GM18873 (cell line): ENCODE measurements at regions not wholly inside any gene's neighbourhood (a gene's known extent, or its start where the extent isn't known, plus 50 kb on each side); places are given as distances from the start of the nearest gene placed in this dataset.

Experiments
- ATAC-seq: cut with Tn5 transposase; IDR thresholded peaks from one replicate; pipeline ENCODE4 v1.9.1; 2021; ENCODE audit warnings: mild to moderate bottlenecking, moderate library complexity, moderate number of reproducible peaks; ENCODE audit not compliant: unreplicated experiment, low FRiP score

DNA sequence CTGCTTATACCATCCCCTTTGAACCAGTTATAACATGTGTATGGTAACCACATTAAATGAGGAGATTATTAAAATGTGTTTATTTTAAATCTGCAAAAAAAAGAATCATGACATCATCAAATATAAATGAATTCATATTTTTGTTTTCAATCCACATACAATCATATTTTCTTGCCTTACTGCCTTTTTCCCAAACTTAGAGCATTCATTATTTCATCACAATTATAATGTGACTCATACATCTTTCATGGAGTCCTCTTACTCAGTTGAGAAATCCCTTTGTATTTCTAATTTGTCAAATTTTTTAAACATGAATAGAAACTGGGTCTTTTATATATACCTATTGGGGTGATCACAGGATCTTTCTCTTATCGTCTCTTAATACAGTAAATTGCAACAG lies 909.6 kb downstream of the DSC3 start:
- ATAC-seq = no peak

DNA sequence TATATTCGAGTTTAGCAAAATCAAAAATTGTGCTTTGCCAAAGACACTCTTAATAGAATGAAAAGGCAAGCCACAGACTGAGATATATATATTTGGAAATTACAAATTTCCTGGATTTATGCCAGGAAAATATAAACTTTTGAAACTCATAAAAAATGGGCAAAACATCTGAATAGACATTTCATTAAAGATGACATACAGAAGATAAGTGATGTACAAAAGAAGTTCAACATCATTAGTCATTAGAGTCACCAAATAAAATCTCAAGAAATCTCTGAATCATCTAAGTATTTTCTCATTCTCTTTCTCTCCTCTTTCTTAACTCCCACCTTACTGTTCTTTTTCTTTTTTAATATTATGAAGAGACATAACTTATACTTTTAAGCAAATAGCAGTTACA lies 921.1 kb downstream of the DSC3 start:
- ATAC-seq = no peak

DNA sequence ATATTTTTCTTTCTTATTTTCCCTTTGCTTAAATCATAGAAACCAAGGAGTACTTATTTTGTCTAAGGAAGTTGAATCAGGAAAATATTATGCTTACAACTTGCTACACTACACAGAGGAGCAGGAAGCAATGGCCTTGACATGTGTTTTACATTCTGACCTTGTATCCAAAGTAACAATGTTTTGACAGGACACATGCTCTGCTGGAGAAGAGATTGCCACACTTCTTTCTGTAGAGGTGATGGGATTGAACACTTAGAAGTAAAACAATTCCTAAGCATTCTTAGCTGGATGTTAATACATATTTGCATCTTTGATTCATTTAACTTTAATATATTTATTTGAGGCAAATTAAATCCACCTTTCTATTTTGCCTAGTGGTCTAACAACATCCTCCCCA lies 929.1 kb downstream of the DSC3 start:
- no peak for ATAC-seq

GRCh38 chr18:30106356-30106755 lies 936.2 kb downstream of the DSC3 start:
- no peak for ATAC-seq

- ATAC-seq = no peak
Measured at GRCh38 chr18:30103881-30104280, 938.7 kb downstream of the DSC3 start.

- no peak for ATAC-seq
Measured at GRCh38 chr18:30096796-30097195, 945.7 kb downstream of the DSC3 start.

- no peak for ATAC-seq
Measured at GRCh38 chr18:30094556-30094955, 948.0 kb downstream of the DSC3 start.

- ATAC-seq = no peak
Measured at GRCh38 chr18:30093376-30093775, 949.2 kb downstream of the DSC3 start.

DNA sequence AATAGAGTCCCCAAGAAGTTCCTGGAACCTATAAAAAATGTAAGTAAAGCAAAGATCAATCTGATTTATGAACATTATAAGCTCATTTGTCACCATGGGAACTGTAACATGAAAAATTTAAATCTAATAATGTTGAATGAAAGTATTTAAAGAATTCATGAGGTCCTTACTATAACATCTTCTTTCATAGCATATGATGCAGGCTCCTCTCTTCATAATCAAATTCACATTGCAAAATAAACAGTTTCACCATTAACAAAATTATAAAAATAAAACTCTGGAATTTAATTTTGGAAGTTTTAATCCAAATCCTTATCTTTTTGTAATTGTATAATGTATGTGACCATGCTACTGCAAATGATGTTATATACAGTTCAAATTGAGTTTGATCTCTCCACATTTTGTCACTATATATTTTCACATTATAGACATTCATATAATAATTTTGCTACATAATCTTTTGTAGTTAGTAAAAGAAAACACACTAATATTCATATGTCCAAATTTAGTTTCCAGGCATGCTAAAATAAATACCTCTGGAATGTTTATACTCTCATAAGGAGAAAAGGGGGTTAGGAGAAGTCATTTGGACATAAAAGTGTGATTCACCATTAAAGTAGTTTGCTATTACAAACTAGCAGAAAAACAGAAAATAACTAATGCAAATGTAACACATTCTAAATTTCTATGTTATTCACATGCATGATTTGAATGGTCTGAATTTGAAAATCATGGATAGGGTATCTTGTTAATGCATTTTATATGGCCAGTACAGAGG lies 954.1 kb downstream of the DSC3 start:
- no peak for ATAC-seq

DNA sequence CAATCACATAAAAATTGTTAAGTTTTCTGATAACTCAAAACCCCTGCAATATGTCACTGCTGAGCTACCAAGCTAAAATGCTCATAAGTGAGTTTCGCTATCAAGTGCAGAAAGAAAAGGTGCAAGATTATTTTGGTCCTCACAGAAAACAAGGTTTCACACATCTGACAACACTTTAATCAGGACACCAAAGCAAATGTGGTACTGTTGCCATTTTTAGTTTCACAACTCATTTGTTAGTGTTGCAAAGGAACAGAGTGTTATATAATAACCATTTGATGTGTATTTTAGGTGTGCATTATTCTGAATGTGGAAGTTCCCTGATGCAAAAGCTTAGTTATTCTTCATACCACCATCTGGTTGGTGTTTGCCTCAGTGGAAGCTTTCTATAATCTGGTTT lies 956.2 kb downstream of the DSC3 start:
- no peak for ATAC-seq

DNA sequence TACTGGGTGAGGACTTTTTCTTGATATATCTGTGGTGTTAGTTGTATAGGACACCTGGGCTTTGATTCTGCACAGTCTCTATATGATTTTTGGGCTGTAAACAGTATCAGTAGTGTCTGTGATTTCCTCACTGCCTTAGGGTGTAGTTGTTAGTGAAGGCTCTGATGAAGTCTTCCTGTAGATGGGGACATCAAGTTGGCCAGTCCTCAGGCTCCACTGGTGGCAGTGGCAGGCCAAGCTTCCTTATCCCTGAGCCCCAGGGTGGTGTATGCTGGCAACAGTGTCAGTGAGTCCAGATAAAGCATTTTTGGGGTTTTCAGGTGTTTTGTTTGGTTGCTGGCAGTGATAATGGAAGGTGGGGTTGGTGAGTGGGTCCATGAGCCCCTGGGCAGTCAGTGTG lies 961.4 kb downstream of the DSC3 start:
- ATAC-seq = no peak

DNA sequence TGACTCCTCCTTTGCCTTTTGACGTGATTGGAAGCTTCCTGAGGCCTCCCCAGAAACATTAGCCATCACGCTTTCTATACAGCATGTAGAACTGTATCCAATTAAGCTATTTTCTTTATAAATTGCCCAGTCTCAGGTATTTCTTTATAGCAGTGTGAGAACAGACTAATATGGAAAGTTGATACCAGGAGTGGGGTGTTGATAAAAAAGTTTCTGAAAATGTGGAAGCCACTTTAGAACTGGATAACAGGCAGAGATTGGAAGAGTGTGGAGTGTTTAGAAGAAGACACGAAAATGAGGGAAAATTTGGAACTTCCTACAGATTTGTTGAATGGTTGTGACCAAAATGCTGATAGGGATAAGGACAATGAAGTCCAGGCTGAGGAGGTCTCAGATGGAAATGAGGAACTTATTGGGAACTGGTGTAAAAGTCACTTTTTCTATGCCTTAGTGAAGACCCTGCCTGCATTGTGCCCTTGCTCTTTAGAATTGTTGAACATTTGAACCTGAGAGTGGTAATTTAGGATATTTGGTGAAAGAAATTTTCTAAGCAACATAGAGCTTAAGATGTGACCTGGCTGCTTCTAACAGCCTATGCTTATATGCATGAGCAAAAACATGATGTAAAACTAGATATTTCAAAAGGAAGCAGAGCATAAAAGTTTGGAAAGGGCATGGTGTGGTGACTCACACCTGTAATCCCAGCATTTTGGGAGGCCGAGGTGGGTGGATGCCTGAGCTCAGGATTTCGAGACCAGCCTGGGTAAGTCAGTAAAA lies 969.7 kb downstream of the DSC3 start:
- no peak for ATAC-seq

DNA sequence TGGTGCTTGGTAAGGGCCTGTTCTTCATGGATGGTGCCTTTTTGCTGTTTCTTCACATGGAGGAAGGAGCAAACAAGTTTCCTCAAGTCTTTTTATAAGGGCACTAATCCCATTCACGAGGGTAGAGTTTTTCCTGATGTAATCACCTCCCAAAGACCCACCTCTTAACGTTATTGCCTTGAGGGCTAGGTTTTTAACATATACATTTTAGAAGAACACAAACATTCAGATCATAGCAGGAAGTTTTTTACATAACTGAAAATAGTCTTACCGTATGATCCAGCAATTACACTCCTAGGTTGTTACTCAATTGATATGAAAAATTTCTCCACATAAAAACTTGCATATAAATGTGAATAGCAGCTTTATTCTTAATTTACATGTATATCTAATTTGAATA lies 976.3 kb downstream of the DSC3 start:
- no peak for ATAC-seq

GRCh38 chr18:30057398-30057797 lies 985.1 kb downstream of the DSC3 start:
- no peak for ATAC-seq

GRCh38 chr18:30056528-30056927 lies 986.0 kb downstream of the DSC3 start:
- ATAC-seq = no peak

DNA sequence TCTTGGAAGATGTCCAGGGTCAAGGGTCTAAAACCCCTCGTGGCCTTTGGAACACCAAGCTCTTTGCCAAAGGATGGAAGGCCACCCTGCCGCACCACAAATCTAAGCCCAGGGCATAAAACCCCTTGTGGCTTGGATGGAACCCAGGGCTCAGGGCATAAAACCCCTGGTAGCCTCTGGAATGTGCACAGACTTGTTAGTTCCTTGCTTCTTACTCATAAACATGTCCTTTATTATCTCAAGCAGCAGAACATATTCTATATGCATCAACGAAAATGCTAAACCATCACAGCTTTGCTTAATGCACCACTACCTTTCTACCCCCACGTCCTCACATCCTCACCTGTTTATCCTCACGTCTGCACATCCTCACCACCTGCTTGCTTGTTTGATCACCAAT lies 998.0 kb downstream of the DSC3 start:
- no peak for ATAC-seq

GRCh38 chr18:30039201-30039600 lies 1003.3 kb downstream of the DSC3 start:
- no peak for ATAC-seq

DNA sequence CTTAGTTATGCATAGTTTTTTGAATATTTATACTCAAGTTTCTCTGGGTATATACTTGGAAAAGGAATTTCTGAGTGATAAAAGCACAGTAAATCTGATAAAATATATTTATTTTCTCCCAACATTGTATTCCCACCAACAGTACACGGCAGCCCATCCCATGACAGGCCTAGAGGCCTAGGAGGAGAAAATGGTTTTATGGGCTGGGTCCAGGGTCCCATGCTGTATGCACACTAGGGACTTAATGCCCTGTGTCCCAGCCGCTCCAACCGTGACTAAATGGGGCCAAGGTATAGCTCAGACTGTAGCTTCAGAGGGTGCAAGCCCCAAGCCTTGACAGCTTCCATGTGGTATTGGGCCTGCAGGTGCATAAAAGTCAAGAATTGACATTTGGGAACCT lies 1007.7 kb downstream of the DSC3 start:
- no peak for ATAC-seq

- ATAC-seq = no peak
Measured at GRCh38 chr18:30016179-30016578, 1026.4 kb downstream of the DSC3 start.

DNA sequence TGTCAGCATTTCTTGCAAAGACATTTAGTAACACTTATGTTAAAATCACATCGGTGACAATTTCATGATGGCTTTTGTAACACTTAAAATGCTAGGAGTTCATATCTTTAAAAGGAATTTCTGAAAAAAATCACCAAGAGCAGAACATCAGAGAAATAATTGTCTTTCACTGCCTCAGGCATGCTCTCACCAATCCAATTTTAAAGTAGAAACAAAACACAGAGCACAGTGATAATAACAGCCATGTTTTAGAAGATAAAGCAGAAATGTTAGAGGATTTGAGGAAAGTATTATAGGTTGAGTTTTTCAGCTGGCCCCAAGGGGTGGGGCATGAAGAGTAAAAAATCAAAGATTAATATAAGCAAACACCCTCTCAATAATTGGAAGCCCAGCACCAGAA lies 1037.6 kb downstream of the DSC3 start:
- ATAC-seq = no peak

GRCh38 chr18:29982218-29982617 lies 1060.3 kb downstream of the DSC3 start:
- ATAC-seq = no peak

DNA sequence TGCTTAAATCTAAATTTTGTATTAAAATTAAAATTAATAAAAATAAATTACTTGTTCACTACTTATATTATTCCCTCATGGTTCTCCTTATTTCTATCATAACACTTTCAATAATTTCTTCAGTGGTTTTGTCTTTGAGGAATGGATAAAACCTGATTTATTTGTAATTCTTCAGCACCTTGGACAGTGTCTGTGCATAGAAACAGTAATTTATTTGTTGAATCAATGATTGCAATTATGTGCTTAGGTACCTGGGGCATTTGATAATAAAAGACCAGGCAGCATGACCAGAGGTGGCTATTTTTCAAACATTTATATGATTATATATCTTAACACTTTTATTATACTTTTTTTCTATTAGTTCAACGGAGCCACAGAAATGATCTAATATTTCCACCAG lies 1062.7 kb downstream of the DSC3 start:
- ATAC-seq = no peak
